NT2/D1 (cell line): ENCODE measurements at regions not wholly inside any gene's neighbourhood (a gene's known extent, or its start where the extent isn't known, plus 50 kb on each side); places are given as distances from the start of the nearest gene placed in this dataset.

Experiments
- SUZ12 ChIP-seq: IDR thresholded peaks from 2 replicates; pipeline ENCODE4 v1.6.1; 2011; ENCODE audit not compliant: insufficient read length, insufficient read depth; ENCODE audit errors: extremely low read depth
- YY1 ChIP-seq: IDR thresholded peaks from 2 replicates; pipeline ENCODE4 v1.6.1; 2011; ENCODE audit not compliant: insufficient read length, insufficient read depth
- ZNF274 ChIP-seq: IDR thresholded peaks from 2 replicates; pipeline ENCODE4 v1.6.1; 2011; ENCODE audit warnings: mild to moderate bottlenecking, low read depth, low read length

- no peak for TF ChIP-seq YY1
- no peak for TF ChIP-seq ZNF274
- TF ChIP-seq SUZ12: no peak
Measured at GRCh38 chr10:59002011-59002410, 174.4 kb upstream of the PHYHIPL start.
